ENCODE measurements at regions not wholly inside any gene's neighbourhood (a gene's known extent, or its start where the extent isn't known, plus 50 kb on each side); places are given as distances from the start of the nearest gene placed in this dataset.

- no peak for TF ChIP-seq POLR2AphosphoS5 (IDR thresholded peaks at IDR 0.05)
- TF ChIP-seq POLR2A (IDR thresholded peaks at IDR 0.05), result no peak
Measured at GRCh38 chr14:62289471-62289870, 527.3 kb downstream of the SNAPC1 start.
